HG03520 (cell line): ENCODE measurements at regions not wholly inside any gene's neighbourhood (a gene's known extent, or its start where the extent isn't known, plus 50 kb on each side); places are given as distances from the start of the nearest gene placed in this dataset.
"Not testable (repeated sequence)": the region's sequence is repeated elsewhere in the genome, so short reads cannot be mapped to it uniquely, and the experiment has no call there.

Experiments used
- ATAC-seq: cut with Tn5 transposase; IDR thresholded peaks from one replicate; pipeline ENCODE4 v1.9.1; 2021; ENCODE audit warnings: mild to moderate bottlenecking, moderate library complexity; ENCODE audit not compliant: unreplicated experiment

DNA sequence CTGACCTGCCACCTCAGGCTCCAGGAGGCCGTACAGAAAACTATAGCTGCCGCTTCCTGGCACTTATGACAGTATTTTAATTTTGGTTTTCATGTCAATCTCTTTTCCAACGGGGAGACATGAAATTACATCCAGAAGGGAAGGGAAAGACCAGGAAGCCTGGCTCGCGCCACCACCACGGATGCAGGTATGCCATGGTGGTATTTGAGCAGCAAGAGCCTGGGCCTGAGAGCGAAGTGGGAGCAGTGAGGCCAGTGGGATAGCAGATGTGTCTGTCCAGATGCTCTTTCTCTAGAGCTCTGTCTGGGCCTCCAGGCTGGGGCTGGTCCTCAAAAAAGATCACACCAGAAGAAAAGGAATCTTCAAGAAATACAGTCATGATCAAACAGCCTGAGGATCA is 82.5 kb upstream of the CPEB2 start:
- ATAC-seq = no peak

DNA sequence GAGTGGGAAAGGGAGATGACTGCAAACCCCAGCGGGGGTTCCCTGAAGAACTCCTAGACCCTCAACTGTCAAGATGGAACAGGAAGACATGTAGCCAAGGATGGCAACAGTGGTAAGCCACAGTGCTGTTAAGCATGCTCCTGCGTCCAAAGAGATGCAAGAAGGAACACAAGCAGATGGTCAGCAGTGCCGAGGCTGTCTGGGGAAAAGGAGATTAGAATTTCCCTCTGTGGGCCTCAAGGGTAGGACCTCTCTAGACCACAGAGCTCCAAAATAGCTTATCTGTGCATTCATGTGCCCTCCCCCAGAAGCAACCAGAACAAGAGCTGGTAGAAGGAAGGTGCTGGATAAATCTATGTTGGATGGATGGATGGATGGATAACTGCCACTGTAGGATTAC is 82.0 kb upstream of the CPEB2 start:
- ATAC-seq = no peak

DNA sequence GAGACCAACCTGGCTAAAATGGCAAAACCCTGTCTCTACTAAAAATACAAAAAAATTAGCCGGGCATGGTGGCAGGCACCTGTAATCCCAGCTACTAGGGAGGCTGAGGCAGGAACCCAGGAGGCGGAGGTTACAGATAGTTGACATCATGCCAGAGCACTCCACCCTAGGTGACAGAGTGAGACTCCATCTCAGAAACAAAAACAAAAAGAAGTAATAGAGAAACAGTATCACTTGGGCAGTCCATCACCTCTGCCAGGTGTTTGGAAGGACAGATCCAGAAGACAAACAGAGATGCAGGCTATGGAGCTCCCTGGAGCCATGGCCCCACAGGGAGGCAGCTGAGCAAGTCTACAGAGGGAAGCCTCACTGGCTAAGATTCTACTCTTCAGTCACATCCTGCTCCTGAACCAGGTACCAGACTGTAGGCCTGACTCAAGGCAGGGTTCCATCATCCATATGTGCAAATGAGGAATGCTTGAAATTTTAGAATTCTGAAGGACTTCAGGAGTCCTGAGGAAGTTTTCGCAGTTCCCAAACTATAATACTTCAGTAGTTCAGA is 81.4 kb upstream of the CPEB2 start:
- no peak for ATAC-seq

DNA sequence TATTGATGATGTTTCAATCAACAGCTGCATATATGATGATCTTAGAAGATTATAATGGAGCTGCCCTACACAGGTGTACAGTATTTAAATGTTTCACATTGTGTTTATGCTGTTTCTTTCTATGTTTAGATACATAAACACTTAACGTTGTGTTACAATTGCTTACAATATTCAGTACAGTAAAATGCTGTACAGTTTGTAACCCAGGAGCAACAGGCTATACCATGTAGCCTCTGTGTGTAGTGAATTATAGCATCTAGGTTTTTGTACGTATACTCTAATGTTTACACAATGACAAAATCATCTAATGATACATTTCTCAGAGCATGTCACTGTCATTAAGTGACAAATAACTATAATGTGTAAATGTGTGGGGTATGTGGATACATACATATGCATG is 80.5 kb upstream of the CPEB2 start:
- ATAC-seq = not testable (repeated sequence)

DNA sequence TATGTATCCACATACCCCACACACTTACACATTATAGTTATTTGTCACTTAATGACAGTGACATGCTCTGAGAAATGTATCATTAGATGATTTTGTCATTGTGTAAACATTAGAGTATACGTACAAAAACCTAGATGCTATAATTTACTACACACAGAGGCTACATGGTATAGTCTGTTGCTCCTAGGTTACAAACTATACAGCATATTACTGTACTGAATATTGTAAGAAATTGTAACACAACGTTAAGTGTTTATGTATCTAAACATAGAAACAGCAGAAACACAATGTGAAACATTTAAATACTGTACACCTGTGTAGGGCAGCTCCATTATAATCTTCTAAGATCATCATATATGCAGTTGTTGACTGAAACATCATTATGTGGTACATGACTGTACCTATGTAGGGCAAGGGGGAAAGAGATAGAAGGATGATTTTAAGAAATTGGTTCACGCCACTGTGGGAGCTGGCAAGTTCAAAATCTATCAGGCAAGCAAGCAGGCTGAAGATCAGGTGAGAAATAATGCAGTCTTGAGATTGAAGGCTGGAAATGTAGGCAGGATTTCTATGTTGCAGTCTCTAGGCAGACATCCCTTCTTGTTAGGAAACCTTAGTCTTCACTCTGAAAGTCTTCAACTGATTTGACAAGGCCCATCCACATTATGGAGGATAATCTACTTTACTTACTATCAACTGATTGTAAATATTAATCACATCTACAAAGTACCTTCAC is 78.0 kb upstream of the CPEB2 start:
- ATAC-seq = no peak

DNA sequence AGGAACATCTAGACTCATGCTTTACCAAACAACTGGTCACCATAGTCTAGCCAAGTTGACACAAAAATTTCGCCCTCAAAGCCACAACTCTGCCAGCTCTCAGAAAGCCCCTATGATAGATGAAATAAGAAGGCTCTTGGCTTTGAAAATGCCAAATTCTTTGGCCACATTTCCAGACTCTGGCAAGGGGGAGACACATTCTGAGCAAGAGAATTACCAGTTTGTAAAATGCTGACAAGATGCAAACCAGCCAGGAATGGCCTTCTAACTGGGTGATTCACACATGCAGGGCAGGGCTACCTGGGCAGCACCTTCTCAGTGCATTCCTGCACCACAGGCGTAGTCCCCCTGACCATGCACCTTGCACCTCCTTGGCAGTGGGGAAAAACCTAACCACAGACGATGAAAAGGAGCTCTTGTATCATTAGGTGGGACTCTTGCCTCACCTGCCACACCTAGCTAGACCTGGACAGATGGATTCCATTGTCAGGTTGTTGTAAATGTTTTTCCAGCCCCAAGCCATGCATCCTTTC is 77.4 kb upstream of the CPEB2 start:
- no peak for ATAC-seq

DNA sequence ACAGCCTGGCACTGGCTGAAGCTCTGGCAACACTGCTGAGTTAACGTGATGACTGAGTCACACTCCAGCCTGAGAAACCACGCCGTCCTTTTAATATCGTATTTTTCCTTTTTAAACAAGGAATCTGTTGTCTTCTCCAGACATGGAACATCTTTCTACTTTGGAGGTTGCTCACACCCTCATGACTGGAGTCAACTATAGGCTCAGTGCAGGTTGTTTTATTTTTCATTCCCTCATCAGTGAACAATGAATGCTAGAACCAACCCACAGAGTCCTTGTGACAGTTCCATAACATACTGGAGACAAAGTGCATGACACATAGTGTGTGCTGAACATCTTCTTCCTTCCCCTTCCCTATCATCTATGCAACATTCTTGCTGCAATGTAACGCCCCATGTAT is 76.8 kb upstream of the CPEB2 start:
- ATAC-seq = no peak

DNA sequence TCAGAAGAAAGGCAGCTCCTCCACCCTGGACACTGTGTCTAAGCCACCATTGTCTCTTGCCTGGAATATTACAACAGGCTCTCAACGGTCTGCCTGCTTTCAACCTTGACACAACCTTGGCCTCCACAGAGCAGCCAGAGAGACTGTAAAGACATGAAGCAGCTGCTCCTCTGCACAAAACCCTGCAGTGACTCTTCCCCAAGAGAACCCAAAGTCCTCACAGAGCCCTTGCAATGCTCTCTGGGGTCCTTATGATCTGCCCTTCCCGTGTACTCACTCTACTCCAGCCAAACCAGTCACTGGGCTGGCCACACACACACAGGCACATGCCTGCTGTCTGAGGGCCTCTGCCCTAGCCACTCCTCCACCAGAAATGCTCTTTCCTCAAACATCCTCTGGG is 75.9 kb upstream of the CPEB2 start:
- no peak for ATAC-seq

DNA sequence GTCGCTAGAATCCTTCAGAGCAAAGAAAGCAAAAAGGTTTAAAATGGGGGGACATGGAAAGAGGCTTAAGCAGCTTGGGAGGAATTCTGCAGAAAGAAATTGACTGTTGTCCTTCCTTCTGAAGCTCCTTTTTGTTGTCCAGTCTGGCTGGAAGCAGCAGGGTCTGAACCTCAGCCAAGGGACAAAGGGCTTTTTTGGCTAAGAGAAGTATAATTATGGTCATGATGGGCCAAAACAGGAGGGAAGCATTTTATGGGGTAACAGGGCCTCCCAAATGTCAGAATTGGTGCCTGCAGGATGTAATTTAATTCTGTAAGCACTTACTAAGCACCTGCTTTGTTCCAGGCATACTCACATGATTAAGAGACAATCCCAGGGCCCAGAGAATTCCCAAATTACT is 74.2 kb upstream of the CPEB2 start:
- no peak for ATAC-seq

DNA sequence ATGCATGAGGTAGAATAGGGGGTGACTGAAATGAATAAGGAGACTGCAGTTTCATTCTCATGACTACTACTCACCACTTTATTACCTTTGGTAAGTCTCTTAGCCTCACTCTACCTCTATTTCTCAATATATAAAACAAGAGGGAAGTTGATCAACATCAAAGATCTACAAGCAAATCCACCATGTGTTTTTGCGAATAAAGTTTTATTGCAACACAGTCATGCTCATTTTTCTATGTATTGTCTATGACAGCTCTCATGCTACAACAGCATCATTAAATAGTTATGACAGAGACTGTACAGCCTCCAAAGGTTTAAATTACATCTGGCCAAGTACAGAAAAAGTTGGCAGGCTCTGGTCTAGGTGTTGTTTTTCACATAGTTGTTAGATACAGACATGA is 72.6 kb upstream of the CPEB2 start:
- no peak for ATAC-seq

DNA sequence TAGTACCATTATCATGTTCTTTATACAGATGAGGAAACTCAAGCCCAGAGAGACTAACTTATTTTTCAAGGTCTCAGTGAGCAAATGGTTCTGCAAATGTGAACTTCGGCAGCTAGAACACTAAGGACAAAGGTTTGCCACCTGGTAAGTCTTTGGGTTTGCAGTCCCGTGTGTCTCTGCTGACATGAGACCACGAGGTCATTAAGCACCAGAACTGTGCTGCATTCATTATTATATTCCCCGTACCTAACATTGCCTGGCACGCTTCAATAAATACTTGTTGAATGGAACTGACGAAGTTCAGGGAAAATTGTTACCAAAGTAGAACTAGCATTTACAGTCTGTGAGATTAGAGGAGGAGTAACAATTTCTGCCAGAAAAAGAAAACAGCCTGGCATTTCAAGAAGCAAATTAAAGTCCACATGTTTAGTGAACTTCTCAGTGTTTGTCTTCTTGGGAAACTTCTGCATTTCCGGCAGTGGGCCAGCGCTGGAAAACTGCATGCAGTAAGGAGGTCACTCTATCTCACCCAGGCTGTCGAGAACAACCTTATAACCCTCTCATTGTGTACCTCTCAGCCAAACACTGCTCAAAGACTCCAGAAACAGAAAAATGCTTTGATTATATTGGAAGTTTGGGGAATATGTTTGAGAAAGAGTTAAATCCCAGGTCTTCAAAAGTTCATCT is 67.4 kb upstream of the CPEB2 start:
- no peak for ATAC-seq

DNA sequence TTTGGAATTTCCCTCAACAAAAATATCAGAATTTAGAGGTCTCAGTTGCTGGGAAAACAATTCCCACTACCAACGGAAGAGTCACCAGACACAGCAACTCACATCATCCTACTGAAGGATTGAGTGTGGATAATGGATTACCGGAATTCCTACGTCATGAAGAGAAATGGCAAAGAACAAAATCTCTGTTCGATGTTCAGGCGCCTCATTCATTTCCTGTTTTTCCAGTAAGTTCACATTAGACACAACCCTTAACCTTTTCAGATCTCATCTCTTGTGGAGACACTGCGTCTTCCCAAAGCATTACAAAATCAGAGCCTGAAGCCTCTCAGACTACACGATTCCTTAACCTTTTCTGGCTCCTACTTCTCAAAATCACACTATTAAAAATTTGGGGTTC is 58.5 kb upstream of the CPEB2 start:
- ATAC-seq = no peak

DNA sequence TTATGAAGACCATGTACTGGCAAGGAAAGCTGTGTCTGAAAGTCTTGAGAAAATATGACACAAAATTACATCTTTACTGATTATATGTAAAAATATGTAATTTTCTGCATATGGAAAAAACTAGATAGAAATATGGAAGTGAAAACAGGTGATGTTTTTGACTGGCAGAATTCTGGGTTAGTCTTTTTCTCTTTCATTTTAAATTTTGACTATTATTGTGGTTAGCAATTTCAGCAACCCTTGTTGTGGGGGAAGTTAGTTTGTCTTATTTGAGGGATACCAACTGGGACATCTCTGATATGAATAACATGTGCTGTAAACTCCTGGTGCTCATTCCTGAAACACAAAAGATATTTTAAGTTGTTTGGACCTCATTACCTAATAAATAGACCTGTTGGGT is 49.9 kb upstream of the CPEB2 start:
- no peak for ATAC-seq
